ENCODE measurements at regions not wholly inside any gene's neighbourhood (a gene's known extent, or its start where the extent isn't known, plus 50 kb on each side); places are given as distances from the start of the nearest gene placed in this dataset.

DNA sequence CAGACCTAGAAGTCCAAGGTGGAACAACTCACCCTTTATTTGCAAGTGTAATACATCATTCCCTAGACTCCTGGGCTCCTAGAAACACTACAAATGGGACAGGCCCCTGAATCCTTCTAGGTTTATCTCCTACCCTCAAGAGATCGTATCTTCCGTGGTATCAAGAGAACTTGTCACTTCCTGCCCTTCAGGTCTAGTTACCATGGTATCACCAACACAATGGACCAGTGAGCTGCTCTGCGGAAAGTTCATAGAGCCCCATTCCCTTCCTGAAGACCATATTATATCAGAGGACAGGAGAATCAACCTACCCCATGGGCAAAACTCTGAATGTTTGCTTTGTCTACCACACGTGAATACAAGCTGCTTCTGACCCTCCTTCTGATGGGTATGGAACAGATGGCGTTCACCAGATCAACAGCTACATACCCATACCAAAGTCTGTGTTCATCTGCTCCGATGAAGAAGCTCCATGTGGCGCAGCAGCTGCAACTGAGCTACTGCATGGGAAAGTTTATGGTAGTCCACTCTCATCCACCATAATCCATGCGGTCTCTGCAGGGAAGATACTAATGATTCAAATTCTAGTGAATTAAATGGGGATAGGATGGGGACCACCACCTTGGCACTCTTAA is 84.6 kb upstream of the KLF13 start:
- DNase-seq (ENCODE audit: low spot score) (no peak), FAIRE-seq (no peak)

DNA sequence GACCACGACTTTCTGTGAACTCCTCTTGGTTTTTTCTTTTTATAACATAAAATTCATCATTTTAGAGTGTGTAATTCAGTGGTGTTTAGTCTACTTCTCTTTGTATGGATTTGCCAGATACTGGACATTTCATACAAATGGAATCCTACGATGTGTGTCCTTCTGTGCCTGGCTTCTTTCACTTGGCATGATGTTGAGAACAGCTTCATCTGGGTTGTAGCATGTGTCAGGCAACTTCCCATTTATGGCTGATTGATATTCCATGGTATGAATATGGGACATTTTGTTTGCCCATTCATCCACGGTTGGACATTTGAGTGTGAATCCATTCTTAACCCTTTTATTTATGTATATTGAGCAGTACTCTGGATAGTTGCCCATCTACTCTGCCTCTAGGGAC is 82.7 kb upstream of the KLF13 start:
- FAIRE-seq, result no peak
- DNase-seq (ENCODE audit: low spot score), result no peak

DNA sequence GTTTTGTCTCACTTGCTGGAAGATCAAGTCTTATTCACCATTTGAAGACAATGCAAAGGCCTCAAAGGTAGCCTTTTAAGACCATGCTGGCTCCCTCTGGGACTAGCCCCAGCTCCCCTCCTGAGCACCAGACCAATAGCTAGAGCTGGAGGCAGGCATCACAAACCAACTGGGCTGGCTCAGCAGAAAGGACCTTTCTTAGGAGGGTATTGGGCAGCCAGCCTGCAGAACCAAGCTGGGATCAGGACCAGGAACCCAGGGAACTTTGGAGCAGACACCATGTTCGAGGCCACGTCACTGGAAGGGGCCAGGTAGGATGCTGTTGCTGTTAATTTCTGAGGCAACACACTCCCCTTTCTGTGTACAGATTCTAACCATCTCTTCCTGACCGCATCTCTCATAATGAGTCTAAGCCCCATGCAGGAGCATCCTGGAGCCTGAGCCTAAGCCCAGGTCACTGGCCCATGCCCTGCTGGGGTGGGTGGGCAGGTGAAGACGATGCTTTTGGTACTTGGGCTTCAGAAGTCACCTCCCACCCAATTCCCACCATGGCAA is 81.4 kb upstream of the KLF13 start:
- DNase-seq (ENCODE audit: low spot score) (no peak), FAIRE-seq (no peak)

DNA sequence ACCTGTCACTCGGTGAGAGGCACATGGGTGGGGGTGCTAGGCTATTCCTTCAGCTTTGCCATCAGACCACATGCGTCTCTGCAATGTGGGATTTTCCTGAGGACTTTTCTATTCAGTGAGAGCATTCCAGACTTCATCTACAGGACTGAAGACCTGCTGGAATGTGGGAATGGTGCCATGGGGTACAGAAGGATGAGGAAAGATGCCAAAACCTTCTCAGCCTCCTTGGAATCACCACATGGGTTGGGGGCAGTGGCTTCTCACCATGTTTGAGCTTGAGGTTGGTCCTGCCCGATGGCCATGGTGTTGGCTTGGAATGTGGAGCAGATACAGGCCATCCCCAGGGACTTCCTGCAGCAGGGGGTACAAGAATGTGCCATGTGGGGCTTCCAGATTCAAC is 80.9 kb upstream of the KLF13 start:
- FAIRE-seq, result no peak
- DNase-seq (ENCODE audit: low spot score), result no peak

DNA sequence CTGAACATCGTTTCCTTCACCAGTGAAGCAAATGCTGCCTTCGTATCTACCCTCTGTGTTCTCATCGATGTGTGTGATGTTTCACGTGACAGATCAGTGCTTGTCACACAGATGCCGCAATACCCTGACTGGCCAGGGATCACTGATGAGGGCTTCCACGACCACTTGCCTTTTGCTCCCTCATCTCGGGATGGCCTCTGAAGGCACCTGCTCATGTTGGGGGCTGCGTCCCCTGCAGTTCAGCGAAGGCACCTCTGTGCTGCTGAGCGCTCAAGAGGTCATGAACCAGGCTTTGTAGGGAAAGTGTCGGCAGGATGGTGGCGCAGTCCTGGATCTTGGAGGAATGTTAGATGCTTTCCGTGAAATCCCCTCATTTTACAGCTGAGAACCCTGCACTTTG is 79.2 kb upstream of the KLF13 start:
- no peak for DNase-seq (ENCODE audit: low spot score)
- FAIRE-seq, result no peak

DNA sequence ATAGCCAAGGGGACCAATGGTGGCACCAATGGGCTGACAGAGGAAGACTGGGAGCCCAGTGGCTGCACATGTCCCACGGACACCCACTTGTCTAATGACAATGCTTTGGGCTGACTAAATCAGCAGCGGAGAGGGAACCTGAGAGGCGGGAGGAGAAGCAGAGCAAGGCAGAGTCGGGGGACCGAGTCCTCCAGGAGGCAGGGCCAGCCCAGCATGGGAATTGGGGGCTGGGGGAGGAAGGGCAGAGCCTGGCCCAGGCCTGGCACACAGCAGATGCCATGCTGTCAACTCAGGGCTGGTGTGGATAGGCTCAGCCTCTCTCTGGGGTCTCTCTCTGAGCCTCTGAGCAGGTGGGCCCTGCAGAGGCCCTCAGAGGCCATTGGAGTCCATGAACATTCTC is 78.4 kb upstream of the KLF13 start:
- FAIRE-seq, result no peak
- no peak for DNase-seq (ENCODE audit: low spot score)

DNA sequence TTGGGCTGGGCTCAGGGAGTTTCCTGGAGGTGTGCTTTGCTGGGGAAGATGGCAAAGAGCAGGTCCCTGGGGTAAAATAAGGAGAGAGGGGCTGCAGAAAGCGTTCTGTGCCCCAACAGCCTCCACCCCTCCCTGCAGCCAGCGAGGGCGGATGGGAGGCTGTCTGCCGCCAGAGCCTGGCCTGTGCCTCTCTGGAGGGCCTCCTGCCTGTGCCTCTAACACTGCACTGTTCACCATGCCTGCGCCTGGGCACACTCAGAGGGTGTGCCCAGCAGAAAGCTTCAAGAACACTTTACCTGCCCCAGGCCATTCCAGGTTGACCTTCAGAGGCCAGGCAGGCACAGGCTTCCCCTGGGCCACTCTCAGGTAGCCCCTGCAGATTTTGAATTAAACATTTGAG is 77.7 kb upstream of the KLF13 start:
- FAIRE-seq (no peak), DNase-seq (ENCODE audit: low spot score) (no peak)

DNA sequence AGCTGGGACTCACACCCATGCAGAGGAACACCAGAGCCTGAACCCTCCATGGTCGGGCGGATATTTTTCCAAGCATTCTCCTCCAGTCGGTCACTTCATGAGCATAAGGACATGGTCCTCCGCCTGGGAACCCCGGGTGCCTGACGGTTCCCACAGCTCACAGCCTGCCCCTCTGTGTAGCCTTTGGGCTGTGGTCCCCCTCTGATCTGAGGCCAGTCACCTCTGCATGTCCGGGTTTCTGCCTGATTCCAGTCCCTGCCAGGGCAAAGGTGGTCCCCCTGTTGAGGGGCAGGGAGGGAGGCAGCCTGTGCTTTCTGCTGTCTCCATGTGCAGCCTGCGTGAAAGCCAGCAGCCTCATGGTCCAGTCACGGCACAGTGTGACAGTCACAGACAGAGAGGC is 76.6 kb upstream of the KLF13 start:
- no peak for FAIRE-seq
- no peak for DNase-seq (ENCODE audit: low spot score)

DNA sequence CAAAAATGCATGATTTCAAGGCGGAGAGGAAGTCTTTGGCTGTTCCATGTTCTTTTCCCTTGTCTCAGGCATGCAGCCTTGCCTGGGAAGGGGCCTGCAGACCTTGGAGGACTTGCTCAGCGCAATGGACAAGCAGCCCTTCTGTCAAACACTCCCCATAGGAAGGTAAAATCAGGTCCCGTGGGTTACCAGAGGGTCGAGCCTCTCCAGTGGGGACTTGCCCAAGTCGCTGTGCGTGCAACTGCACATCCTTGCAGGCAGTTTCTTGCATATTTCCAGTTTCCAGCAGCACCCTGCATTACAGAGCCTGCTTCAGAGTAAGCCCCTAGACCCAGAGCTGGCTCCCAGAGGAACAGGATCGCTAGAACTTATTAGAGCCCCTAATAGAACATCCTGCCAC is 75.5 kb upstream of the KLF13 start:
- FAIRE-seq (no peak), DNase-seq (ENCODE audit: low spot score) (no peak)

DNA sequence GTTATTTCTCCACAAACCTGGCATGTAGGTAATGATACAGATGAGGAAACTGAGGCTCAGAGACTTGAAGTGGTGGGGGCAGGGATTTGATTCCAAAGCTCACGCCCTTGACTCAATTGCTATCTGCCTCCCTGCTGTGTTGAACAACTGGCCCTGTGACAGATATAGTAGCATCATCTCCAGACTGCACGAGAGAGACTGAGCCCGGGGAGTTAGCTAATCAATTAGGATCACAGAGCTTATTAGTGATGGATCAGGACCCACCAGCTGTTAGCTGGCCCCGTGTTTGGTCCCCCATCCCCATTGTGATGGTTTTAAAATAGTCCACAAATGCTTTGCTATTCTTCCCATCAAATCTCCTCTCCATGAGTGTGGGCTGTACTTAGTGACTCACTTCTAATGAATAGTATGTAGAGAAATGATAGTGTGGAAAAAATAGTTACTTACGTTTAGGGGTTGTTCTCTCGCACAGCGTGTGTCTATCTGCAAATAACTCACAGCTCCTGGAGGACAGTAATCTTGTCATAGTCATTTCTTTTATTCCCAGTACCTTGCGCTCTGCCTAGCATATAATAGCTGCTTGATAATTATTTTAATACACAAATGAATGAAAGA is 74.4 kb upstream of the KLF13 start:
- FAIRE-seq (no peak), DNase-seq (ENCODE audit: low spot score) (no peak)

DNA sequence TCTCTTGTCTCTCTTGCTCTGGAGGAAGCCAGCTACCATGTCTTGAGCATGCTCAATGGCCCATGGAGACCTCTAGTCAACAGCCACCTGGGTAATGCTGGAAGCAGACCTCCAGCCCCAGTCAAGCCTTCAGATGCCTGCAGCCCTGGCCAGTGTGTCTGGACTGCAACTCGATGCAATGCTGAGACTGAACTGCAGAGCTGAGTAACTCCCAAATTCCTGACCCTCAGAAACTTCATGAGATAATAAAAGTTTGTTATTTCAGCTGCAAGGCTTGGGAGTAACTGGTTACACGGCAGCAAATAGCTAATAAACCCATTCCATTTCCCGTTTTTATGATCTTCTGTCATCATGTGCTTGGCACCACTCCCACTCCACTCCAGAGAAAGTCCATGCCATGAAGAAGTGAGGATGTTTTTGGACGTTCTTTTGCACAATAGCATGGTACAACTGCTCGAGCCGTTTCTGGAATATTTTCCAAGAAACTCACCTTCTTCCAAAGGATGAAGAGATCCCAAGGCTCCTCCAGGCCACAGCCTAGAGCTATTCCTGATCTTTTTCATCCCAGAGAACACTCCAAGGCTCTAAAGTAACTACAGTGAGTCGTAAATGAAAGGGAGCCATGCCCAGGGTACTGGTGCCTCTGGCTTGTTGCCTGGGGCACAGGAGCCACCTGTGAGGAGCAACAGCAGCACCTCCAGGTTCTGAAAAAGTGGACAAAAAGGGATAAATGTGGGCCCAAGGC is 72.0 kb upstream of the KLF13 start:
- FAIRE-seq (no peak), DNase-seq (ENCODE audit: low spot score) (no peak)

DNA sequence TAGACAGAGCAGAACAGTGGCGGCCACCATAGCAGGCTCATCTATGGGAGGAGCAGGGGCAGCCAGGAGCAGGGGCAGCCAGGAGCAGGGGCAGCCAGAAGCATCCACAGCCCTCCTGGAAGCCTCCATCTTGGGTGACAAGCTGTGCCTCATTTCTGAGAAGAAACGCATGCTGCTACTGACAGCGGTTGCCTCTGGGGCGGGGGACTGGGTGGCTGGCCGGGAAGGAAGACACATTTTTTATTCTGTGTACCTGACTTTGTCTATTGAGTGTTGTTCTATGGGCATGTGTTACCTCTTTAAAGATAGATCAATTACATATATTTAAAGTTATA is 71.5 kb upstream of the KLF13 start:
- FAIRE-seq (no peak), DNase-seq (ENCODE audit: low spot score) (no peak)

DNA sequence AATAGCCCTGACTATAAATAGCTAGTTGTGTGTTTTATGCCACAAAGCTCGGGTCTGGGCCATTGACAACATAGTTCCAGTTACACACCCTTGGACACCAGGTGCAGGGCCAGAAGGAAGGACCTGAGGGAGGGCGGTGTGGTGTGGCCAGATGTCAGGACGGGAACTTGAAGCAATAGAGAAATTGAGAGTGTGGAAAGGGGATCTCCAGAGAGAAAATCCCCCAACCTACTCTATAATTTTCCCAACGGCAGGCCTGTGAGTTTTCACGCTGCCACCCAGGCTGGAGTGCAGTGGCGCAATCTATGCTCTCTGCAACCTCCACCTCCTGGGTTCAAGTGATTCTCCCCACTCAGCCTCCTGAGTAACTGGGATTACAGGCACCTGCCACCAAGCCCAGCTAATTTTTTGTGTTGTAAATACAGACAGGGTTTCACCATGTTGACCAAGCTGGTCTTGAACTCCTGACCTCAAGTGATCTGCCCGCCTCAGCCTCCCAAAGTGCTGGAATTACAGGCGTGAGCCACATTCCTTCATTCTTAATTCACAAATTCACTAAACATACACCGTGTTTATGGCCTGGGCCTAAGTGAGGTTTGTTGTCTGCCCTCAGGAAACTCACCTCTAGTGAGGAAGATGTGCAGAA is 70.8 kb upstream of the KLF13 start:
- DNase-seq (ENCODE audit: low spot score), result no peak
- FAIRE-seq, result no peak

DNA sequence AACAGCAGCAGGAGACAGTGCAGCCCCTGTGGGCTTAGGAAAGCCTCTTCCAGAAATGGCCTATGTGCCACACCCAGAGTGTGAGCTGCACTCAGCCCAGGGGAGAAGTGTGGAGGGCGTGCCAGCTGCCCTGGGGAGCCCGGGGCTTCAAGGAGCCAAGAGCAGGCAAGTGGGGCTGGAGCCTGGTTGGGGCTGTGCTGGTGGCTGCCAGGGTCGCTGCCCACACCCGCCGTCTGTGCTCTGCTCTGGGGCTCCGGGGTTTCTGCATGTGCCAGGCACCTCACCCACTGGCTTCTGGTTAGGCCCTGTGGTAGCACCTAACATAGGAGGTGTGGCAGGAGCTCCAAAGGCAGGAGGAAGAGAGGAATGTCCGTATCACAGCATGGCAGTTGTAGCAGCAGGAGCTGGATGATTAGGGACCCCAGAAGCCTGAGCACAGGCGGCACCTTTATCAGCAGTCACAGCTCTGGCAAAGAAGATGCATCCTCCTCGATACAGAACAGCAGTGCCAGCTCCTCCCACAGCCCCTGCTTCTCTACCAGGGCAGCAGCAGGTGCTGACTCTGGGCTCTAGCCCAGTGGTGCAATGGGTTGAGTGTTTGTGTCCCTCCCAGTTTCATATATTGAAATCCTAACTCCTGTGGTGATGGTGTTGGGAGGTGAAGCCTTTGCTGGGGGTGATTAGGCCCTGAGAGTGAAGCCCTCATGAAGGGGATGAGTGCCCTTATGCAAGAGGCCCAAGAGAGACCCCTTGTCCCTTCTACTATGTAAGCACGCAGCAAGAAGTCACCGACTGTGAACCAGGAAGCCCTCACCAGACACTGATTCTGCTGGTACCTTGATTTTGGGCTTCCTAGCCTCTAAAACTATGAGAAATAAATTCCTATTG is 70.0 kb upstream of the KLF13 start:
- DNase-seq (ENCODE audit: low spot score), result no peak
- no peak for FAIRE-seq

DNA sequence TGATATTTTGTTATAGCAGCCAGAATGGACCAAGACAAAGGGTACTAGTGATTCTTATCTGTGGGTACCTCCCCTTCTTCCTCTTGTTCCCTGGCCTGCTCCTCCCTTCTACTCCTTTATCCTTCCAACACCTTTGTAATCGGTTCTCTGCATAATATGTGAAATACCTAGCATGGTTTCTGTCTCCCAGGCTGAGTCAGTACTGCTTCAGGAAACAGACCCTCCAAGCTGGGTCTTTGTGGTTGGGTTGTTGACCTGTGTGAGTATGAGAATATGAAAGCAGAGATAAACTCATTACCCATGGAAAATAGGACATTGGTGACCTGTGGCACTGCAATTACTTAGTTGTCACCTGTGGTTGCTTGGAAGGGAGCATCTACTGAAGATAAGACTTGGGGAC is 69.3 kb upstream of the KLF13 start:
- DNase-seq (ENCODE audit: low spot score), result no peak
- FAIRE-seq, result no peak

DNA sequence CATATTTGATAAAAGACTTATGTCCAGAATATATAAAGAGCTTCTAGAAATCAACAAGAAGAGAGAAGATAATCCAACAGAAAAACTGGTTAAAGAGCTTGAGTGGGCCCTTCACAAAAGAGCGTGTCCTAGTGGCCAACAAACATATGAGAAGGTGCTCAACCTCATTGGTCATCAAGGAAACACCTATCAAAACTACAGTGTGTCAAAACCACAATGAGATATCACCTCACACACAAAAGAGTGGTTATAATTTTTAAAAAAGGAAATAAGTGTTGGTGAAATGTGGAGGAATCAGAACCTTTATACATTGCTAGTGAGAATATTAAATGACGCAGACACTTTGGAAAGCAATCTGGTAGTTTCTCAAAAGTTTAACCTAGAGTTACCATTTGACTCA is 68.4 kb upstream of the KLF13 start:
- DNase-seq (ENCODE audit: low spot score) (no peak), FAIRE-seq (no peak)

DNA sequence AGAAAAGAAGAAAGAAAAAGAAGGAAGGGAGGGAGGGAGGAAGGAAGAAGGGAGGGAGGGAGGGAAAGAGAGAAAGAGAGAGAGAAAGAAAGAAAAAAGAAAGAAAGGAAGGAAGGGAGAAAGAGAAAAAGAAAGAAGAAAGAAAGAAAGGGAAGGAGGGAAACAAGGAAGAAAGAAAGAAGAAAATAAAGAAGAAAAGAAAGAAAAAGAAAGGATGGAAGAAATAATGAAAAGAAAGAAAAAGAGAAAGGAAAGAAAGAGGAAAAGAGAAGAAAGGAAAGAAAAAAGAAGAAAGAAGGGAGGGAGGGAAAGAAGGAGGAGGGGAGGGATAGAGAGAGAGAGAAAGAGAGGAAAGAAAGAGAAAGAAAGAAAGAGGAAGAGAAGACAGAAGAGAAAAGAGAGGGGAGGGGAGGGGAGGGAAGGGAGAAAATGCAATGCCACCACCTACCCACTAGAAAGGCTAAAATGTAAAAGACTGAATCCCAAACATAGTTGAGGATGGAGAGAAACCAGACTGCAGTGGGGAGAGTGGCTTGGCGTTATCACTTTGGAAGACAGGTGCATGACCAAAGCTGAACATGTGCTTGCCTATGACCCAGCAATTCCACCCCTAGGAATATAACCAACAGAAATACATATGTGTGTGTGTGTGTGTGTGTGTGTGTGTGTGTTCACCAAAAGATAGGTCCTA is 66.9 kb upstream of the KLF13 start:
- FAIRE-seq (no peak), DNase-seq (ENCODE audit: low spot score) (no peak)

DNA sequence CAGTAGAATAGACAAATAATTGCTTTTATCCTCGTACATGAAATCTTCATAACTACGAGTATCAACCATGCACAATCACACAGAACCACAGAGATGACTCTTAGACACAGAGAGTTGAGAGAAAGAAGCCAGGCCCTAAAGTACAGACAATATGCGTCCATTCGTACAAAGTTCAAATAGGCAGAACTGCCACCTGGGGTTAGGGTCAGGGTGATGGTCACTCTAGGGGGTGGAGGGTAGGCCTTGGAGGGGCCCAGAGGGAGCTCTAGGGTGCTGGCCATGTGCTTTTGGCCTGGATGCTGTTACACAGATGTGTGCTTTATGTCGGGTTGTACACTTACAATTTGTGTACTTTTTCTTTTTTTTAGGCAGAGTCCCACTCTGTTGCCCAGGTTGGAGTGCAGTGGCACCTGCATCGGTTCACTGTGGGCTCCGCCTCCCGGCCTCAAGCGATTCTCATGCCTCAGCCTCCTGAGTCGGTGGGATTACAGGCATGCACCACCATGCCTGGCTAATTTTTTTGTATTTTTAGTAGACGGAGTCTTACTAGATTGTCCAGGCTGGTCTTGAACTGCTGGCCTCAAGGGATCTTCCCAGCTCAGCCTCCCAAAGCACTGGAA is 65.9 kb upstream of the KLF13 start:
- DNase-seq (ENCODE audit: low spot score), result no peak
- no peak for FAIRE-seq

DNA sequence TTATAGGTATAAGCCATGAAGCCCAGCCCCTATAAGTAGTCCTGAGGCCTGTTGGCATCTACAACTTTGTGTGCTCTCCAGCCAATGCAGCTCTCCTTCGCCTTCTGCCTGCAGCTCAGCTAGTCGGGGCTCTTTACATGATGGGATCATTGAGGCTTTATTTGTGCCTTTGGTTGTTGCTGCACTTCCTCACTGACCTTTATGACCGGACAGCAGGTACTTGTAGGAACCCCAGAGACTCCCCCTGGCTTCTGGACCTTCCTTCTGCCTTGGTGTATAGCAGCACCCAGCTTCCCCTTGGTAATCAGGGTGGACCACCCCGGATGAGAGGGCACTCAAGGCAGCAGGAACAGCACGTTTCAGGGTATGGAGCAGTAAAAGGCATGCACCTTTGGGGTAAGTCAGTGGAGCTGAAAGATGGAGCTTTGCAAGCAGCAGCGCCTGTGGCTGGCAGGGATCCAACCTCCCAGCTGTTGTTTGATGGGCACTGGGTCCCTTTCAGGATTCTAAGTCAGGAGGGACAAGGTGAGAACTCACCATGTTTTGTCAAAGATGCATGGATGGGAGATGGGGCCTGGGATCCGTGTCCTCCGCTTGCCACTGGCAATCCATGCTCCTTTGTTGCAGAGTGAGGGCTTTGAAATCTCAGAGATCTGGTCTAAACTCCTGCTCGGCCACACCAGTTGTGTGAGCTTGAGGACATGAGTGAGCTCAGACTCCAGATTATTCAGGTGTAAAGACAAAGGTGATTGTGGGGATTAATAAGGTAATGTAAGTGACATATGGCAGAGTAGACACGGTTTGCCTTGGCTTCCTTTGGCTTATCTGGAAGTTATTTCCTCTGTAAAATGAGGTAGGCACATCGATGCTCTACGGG is 65.1 kb upstream of the KLF13 start:
- FAIRE-seq, result no peak
- no peak for DNase-seq (ENCODE audit: low spot score)
